Stimulated activated CD8-positive, alpha-beta memory T cell treated with anti-CD3 and anti-CD28 coated beads, Interleukin-15, amount 100 ng/mL, for 1 hour (primary cell): ENCODE measurements at regions not wholly inside any gene's neighbourhood (a gene's known extent, or its start where the extent isn't known, plus 50 kb on each side); places are given as distances from the start of the nearest gene placed in this dataset.

Experiments
- DNase-seq: peaks from one replicate; pipeline ENCODE4 v3.0.0-alpha.2; 2020; ENCODE audit warnings: low read depth

- DNase-seq, result no peak
Observed at GRCh38 chr2:41990245-41990644, 57.6 kb upstream of the PKDCC start.

- DNase-seq, result no peak
Observed at GRCh38 chr2:41990688-41991087, 57.1 kb upstream of the PKDCC start.

- DNase-seq, result no peak
Observed at GRCh38 chr2:41992056-41992642, 55.7 kb upstream of the PKDCC start.

- no peak for DNase-seq
Observed at GRCh38 chr2:41992671-41993434, 55.0 kb upstream of the PKDCC start.

- DNase-seq, result no peak
Observed at GRCh38 chr2:41993435-41993925, 54.3 kb upstream of the PKDCC start.

- no peak for DNase-seq
Observed at GRCh38 chr2:41994233-41994637, 53.6 kb upstream of the PKDCC start.

- DNase-seq, result no peak
Observed at GRCh38 chr2:41994661-41995060, 53.2 kb upstream of the PKDCC start.

- DNase-seq, result no peak
Observed at GRCh38 chr2:41997561-41997960, 50.3 kb upstream of the PKDCC start.
